GM23338 (cell line): ENCODE measurements at regions not wholly inside any gene's neighbourhood (a gene's known extent, or its start where the extent isn't known, plus 50 kb on each side); places are given as distances from the start of the nearest gene placed in this dataset.

Experiments
- ATAC-seq: fragments of 200-7000 bp; cut with Tn5 transposase; 3 replicates; pipeline ENCODE4 v1.9.1; 2020
- DNase-seq: peaks from one replicate; pipeline ENCODE4 v3.0.0-alpha.2; 2015; ENCODE audit warnings: low spot score
- H2AFZ ChIP-seq: fragments of 200-600 bp; sonication (generic); 2 replicates; pipeline ENCODE4 v1.8.0; 2016; ENCODE audit warnings: antibody characterized with exemption, mild to moderate bottlenecking, moderate library complexity
- H3F3A ChIP-seq: fragments of 200-600 bp; sonication (generic); replicated peaks from 2 replicates; pipeline ENCODE4 v1.8.0; 2017; ENCODE audit warnings: antibody characterized with exemption, mixed run types, low read depth
- H3K27ac ChIP-seq: fragments of 200-600 bp; sonication (generic); 2 replicates; pipeline ENCODE4 v1.6.1; 2016; ENCODE audit warnings: low read depth
- H3K27me3 ChIP-seq: fragments of 200-600 bp; sonication (generic); 2 replicates; pipeline ENCODE4 v1.8.0; 2016; ENCODE audit warnings: mild to moderate bottlenecking, mixed run types, moderate library complexity; ENCODE audit not compliant: insufficient read depth
- H3K36me3 ChIP-seq: fragments of 200-600 bp; sonication (generic); 2 replicates; pipeline ENCODE4 v1.8.0; 2016; ENCODE audit warnings: mild to moderate bottlenecking; ENCODE audit not compliant: insufficient read depth
- H3K4me1 ChIP-seq: fragments of 200-600 bp; sonication (generic); 2 replicates; pipeline ENCODE4 v1.8.0; 2016; ENCODE audit warnings: mild to moderate bottlenecking, moderate library complexity; ENCODE audit not compliant: insufficient read depth
- H3K4me2 ChIP-seq: fragments of 200-600 bp; sonication (generic); 2 replicates; pipeline ENCODE4 v1.7.1; 2017; ENCODE audit warnings: mixed run types
- H3K4me3 ChIP-seq: fragments of 200-600 bp; sonication (generic); 2 replicates; pipeline ENCODE4 v1.6.1; 2016; ENCODE audit warnings: mixed run types
- H3K79me2 ChIP-seq: fragments of 200-600 bp; sonication (generic); replicated peaks from 2 replicates; pipeline ENCODE4 v1.8.0; 2017; ENCODE audit warnings: mild to moderate bottlenecking; ENCODE audit not compliant: insufficient read depth
- H3K9me2 ChIP-seq: fragments of 200-600 bp; sonication (generic); 2 replicates; pipeline ENCODE4 v1.8.0; 2017; ENCODE audit not compliant: insufficient read depth
- H4K20me1 ChIP-seq: fragments of 200-600 bp; sonication (generic); replicated peaks from 2 replicates; pipeline ENCODE4 v1.8.0; 2017; ENCODE audit warnings: mild to moderate bottlenecking; ENCODE audit not compliant: insufficient read depth
- H3K27ac Mint-ChIP-seq: 2 replicates; pipeline ENCODE4 v1.8.0; 2020; ENCODE audit warnings: inconsistent platforms, mild to moderate bottlenecking, moderate library complexity, mixed read lengths
- H3K27me3 Mint-ChIP-seq: 3 replicates; pipeline ENCODE4 v1.8.0; 2022; ENCODE audit warnings: low read depth, mild to moderate bottlenecking, moderate library complexity, mixed read lengths, inconsistent platforms; ENCODE audit not compliant: insufficient read depth, poor library complexity
- H3K36me3 Mint-ChIP-seq: 3 replicates; pipeline ENCODE4 v1.8.0; 2021; ENCODE audit warnings: low read depth, mild to moderate bottlenecking, inconsistent platforms, moderate library complexity, mixed read lengths
- H3K4me1 Mint-ChIP-seq: 3 replicates; pipeline ENCODE4 v1.8.0; 2020; ENCODE audit warnings: mild to moderate bottlenecking, inconsistent platforms, mixed read lengths
- H3K4me3 Mint-ChIP-seq: 3 replicates; pipeline ENCODE4 v1.8.0; 2021; ENCODE audit warnings: moderate library complexity, mild to moderate bottlenecking, inconsistent platforms, mixed read lengths
- H3K9me3 Mint-ChIP-seq: 3 replicates; pipeline ENCODE4 v1.8.0; 2020; ENCODE audit warnings: moderate library complexity, mild to moderate bottlenecking, inconsistent platforms, mixed read lengths
- CREB1 ChIP-seq: fragments of 250-450 bp; sonication (Bioruptor Pico); IDR thresholded peaks from 2 replicates; pipeline ENCODE4 v1.5.0; 2020; ENCODE audit warnings: low read depth, mild to moderate bottlenecking, moderate library complexity
- EZH2 ChIP-seq: fragments of 200-600 bp; sonication (generic); IDR thresholded peaks from one replicate; pipeline ENCODE4 v1.8.0; 2017; ENCODE audit warnings: antibody characterized with exemption, mild to moderate bottlenecking, low read depth; ENCODE audit not compliant: unreplicated experiment
- EZH2phosphoT487 ChIP-seq: fragments of 200-600 bp; sonication (generic); IDR thresholded peaks from one replicate; pipeline ENCODE4 v1.8.1; 2018; ENCODE audit warnings: antibody characterized with exemption; ENCODE audit not compliant: unreplicated experiment
- JUNB ChIP-seq: IDR thresholded peaks from one replicate; pipeline ENCODE4 v1.6.1; 2016; ENCODE audit warnings: antibody characterized with exemption; ENCODE audit not compliant: unreplicated experiment
- NANOG ChIP-seq: IDR thresholded peaks from 2 replicates; pipeline ENCODE4 v1.6.1; 2016; ENCODE audit warnings: antibody characterized with exemption, borderline replicate concordance
- POLR2AphosphoS5 ChIP-seq: IDR thresholded peaks from 2 replicates; pipeline ENCODE4 v1.6.1; 2016; ENCODE audit warnings: antibody characterized with exemption, low read depth
- STAT1 ChIP-seq: IDR thresholded peaks from one replicate; pipeline ENCODE4 v1.6.1; 2016; ENCODE audit warnings: antibody characterized with exemption; ENCODE audit not compliant: unreplicated experiment
- ZNF114 ChIP-seq: fragments of 250-450 bp; sonication (Bioruptor Pico); IDR thresholded peaks from 2 replicates; pipeline ENCODE4 v1.5.0; 2020; ENCODE audit warnings: mild to moderate bottlenecking, moderate library complexity
- ZNF331 ChIP-seq: fragments of 250-450 bp; sonication (Bioruptor Pico); IDR thresholded peaks from 2 replicates; pipeline ENCODE4 v1.5.0; 2020; ENCODE audit warnings: low read depth, mild to moderate bottlenecking, moderate library complexity
- TF ChIP-seq, protein P1 (sequence below): IDR thresholded peaks from 2 replicates; pipeline ENCODE4 v1.6.1; 2016; ENCODE audit warnings: antibody characterized with exemption
- TF ChIP-seq, protein P2 (sequence below), 2 experiments: fragments of 200-600 bp in 1 of 2; sonication (generic) in 1 of 2; conservative IDR thresholded peaks; 2 replicates each; pipeline versions ENCODE4 v1.5.1 to v1.6.1; 2016 to 2017; ENCODE audit warnings: antibody characterized with exemption in 2 of 2, low read depth in 2 of 2, mild to moderate bottlenecking in 2 of 2, moderate library complexity in 1 of 2
- TF ChIP-seq, protein P3 (sequence below): IDR thresholded peaks from one replicate; pipeline ENCODE4 v1.6.1; 2018; ENCODE audit warnings: antibody characterized with exemption; ENCODE audit not compliant: unreplicated experiment
- TF ChIP-seq, protein P4 (sequence below): fragments of 250-450 bp; sonication (Bioruptor Pico); IDR thresholded peaks from 2 replicates; pipeline ENCODE4 v1.5.0; 2020; ENCODE audit warnings: mild to moderate bottlenecking, moderate library complexity

DNA sequence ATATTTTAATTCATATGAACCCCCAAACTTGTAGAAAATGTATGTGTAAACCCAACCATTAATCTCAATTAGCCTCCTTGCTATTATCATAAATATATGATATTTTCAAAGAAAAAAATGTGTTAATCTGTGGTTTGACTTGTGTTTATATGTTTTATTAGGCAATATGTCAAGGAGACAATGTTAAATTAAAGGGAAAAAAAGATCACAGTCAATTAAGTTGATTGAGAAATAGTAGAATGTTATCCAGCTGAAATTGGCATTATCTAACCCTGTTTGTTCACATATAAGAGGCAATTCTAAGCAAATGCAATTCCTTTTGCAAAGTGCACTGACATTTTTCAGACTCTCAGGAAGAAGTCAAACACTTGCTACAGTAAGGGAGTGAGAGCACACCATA, 745.3 kb downstream of the C12orf50 start:
- Histone ChIP-seq H3K36me3 (no peaks in the 10 kb centered on the region), H3K4me2 (no peak overlapping the region), H3F3A (no peaks in the 10 kb centered on the region), H3K79me2 (no peaks in the 10 kb centered on the region), H3K27ac (no peak overlapping the region), H3K4me3 (no peak overlapping the region), H3K9me2 (peaks cover 6% of the 10 kb centered on the region; the same call in 1 of the 2 replicates), H3K4me1 (no peaks in the 10 kb centered on the region), H3K27me3 (no peaks in the 10 kb centered on the region), H4K20me1 (no peaks in the 10 kb centered on the region), H2AFZ (no peak overlapping the region)
- ATAC-seq (no peak), DNase-seq (no peak)
- Mint-ChIP-seq H3K4me3 (no peak overlapping the region), H3K9me3 (peaks cover 10% of the 10 kb centered on the region), H3K27ac (no peak overlapping the region), H3K27me3 (peaks cover 4% of the 10 kb centered on the region), H3K36me3 (peaks cover 6% of the 10 kb centered on the region; the same call in 2 of the 3 replicates), H3K4me1 (peaks cover 2% of the 10 kb centered on the region; the same call in 1 of the 3 replicates)
- TF ChIP-seq ZNF114 (CRISPR knock-in tag) (no peak), EZH2 (no peak), STAT1 (no peak), NANOG (no peak), CREB1 (CRISPR knock-in tag) (no peak), EZH2phosphoT487 (no peak), JUNB (no peak), POLR2AphosphoS5 (no peak), ZNF331 (CRISPR knock-in tag) (no peak)
- TF ChIP-seq, protein P1, sequence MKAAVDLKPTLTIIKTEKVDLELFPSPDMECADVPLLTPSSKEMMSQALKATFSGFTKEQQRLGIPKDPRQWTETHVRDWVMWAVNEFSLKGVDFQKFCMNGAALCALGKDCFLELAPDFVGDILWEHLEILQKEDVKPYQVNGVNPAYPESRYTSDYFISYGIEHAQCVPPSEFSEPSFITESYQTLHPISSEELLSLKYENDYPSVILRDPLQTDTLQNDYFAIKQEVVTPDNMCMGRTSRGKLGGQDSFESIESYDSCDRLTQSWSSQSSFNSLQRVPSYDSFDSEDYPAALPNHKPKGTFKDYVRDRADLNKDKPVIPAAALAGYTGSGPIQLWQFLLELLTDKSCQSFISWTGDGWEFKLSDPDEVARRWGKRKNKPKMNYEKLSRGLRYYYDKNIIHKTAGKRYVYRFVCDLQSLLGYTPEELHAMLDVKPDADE, result no peak
- TF ChIP-seq, protein P2, sequence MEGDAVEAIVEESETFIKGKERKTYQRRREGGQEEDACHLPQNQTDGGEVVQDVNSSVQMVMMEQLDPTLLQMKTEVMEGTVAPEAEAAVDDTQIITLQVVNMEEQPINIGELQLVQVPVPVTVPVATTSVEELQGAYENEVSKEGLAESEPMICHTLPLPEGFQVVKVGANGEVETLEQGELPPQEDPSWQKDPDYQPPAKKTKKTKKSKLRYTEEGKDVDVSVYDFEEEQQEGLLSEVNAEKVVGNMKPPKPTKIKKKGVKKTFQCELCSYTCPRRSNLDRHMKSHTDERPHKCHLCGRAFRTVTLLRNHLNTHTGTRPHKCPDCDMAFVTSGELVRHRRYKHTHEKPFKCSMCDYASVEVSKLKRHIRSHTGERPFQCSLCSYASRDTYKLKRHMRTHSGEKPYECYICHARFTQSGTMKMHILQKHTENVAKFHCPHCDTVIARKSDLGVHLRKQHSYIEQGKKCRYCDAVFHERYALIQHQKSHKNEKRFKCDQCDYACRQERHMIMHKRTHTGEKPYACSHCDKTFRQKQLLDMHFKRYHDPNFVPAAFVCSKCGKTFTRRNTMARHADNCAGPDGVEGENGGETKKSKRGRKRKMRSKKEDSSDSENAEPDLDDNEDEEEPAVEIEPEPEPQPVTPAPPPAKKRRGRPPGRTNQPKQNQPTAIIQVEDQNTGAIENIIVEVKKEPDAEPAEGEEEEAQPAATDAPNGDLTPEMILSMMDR (conservative IDR thresholded peaks at IDR 0.05; ENCODE audit: low read depth in 2 of 2), result no peak
- TF ChIP-seq, protein P3, sequence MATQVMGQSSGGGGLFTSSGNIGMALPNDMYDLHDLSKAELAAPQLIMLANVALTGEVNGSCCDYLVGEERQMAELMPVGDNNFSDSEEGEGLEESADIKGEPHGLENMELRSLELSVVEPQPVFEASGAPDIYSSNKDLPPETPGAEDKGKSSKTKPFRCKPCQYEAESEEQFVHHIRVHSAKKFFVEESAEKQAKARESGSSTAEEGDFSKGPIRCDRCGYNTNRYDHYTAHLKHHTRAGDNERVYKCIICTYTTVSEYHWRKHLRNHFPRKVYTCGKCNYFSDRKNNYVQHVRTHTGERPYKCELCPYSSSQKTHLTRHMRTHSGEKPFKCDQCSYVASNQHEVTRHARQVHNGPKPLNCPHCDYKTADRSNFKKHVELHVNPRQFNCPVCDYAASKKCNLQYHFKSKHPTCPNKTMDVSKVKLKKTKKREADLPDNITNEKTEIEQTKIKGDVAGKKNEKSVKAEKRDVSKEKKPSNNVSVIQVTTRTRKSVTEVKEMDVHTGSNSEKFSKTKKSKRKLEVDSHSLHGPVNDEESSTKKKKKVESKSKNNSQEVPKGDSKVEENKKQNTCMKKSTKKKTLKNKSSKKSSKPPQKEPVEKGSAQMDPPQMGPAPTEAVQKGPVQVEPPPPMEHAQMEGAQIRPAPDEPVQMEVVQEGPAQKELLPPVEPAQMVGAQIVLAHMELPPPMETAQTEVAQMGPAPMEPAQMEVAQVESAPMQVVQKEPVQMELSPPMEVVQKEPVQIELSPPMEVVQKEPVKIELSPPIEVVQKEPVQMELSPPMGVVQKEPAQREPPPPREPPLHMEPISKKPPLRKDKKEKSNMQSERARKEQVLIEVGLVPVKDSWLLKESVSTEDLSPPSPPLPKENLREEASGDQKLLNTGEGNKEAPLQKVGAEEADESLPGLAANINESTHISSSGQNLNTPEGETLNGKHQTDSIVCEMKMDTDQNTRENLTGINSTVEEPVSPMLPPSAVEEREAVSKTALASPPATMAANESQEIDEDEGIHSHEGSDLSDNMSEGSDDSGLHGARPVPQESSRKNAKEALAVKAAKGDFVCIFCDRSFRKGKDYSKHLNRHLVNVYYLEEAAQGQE, result no peak
- TF ChIP-seq, protein P4, sequence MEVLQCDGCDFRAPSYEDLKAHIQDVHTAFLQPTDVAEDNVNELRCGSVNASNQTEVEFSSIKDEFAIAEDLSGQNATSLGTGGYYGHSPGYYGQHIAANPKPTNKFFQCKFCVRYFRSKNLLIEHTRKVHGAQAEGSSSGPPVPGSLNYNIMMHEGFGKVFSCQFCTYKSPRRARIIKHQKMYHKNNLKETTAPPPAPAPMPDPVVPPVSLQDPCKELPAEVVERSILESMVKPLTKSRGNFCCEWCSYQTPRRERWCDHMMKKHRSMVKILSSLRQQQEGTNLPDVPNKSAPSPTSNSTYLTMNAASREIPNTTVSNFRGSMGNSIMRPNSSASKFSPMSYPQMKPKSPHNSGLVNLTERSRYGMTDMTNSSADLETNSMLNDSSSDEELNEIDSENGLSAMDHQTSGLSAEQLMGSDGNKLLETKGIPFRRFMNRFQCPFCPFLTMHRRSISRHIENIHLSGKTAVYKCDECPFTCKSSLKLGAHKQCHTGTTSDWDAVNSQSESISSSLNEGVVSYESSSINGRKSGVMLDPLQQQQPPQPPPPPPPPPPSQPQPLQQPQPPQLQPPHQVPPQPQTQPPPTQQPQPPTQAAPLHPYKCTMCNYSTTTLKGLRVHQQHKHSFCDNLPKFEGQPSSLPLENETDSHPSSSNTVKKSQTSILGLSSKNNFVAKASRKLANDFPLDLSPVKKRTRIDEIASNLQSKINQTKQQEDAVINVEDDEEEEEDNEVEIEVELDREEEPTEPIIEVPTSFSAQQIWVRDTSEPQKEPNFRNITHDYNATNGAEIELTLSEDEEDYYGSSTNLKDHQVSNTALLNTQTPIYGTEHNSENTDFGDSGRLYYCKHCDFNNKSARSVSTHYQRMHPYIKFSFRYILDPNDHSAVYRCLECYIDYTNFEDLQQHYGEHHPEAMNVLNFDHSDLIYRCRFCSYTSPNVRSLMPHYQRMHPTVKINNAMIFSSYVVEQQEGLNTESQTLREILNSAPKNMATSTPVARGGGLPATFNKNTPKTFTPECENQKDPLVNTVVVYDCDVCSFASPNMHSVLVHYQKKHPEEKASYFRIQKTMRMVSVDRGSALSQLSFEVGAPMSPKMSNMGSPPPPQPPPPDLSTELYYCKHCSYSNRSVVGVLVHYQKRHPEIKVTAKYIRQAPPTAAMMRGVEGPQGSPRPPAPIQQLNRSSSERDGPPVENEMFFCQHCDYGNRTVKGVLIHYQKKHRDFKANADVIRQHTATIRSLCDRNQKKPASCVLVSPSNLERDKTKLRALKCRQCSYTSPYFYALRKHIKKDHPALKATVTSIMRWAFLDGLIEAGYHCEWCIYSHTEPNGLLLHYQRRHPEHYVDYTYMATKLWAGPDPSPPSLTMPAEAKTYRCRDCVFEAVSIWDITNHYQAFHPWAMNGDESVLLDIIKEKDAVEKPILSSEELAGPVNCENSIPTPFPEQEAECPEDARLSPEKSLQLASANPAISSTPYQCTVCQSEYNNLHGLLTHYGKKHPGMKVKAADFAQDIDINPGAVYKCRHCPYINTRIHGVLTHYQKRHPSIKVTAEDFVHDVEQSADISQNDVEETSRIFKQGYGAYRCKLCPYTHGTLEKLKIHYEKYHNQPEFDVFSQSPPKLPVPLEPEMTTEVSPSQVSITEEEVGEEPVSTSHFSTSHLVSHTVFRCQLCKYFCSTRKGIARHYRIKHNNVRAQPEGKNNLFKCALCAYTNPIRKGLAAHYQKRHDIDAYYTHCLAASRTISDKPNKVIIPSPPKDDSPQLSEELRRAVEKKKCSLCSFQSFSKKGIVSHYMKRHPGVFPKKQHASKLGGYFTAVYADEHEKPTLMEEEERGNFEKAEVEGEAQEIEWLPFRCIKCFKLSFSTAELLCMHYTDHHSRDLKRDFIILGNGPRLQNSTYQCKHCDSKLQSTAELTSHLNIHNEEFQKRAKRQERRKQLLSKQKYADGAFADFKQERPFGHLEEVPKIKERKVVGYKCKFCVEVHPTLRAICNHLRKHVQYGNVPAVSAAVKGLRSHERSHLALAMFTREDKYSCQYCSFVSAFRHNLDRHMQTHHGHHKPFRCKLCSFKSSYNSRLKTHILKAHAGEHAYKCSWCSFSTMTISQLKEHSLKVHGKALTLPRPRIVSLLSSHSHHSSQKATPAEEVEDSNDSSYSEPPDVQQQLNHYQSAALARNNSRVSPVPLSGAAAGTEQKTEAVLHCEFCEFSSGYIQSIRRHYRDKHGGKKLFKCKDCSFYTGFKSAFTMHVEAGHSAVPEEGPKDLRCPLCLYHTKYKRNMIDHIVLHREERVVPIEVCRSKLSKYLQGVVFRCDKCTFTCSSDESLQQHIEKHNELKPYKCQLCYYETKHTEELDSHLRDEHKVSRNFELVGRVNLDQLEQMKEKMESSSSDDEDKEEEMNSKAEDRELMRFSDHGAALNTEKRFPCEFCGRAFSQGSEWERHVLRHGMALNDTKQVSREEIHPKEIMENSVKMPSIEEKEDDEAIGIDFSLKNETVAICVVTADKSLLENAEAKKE (CRISPR knock-in tag), result no peak
